ENCODE measurements at regions not wholly inside any gene's neighbourhood (a gene's known extent, or its start where the extent isn't known, plus 50 kb on each side); places are given as distances from the start of the nearest gene placed in this dataset.
A peak's percentile ranks its signal among the peaks of the same experiment; 100 is the strongest.

DNA sequence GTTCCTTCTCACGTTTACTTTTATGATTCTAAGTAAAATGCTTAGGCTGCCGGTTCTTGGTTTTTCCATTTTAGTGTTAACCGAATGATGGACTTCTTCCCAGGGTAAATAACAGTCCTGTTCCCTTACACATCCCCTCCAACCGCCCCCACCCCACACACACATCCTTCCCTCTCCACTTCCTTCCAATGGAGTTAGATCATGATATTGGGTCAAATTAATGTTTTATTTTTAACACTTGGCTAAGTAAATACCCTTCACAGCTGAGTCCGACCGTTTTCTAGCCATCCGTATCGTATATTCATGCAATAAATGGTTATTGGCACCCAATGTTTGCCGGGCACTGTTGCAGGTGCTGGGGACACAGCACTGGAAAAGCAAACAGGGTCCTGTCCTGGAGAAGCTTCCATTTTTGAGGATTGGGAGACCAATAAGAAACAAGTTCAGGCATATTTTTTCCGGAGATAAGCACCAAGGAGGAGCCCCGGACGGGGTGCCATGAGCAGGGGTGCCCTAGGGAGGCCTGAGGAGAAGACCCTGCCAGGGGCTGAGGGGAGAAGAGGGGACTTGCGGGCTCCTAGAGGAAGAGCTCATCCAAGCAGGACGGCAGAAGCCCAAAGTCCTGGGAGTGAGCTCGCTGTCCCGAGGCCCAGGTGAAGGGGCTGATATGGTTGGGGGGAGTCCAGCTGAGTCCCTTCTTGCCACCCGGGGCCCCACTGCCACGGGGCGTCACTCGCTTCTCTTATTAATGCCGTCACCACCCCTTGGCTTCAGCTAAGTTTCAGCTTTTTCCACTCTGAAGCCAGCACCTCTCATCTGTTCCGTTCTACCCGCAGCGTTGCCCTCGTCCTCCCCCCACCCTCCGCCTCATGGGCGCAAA, 126.0 kb upstream of the RET start:
- peaks cover 14% of the 10 kb centered on the region for H3K4me1 ChIP-seq
- peak in 1 of 2 donors; percentile 71 for DNase-seq (ENCODE audit: extremely low spot score in 2 of 2)
- H3K27me3 ChIP-seq = no peaks in the 10 kb centered on the region
- H3K4me3 ChIP-seq = no peak overlapping the region
- no peaks in the 10 kb centered on the region for H3K36me3 ChIP-seq
- H3K27ac ChIP-seq = no peak overlapping the region
- TF ChIP-seq POLR2A (IDR thresholded peaks at IDR 0.05) (no peak), POLR2AphosphoS5 (IDR thresholded peaks at IDR 0.05; ENCODE audit: insufficient read depth in 1 of 2, low read depth in 1 of 2) (no peak)
- TF ChIP-seq, protein P1, sequence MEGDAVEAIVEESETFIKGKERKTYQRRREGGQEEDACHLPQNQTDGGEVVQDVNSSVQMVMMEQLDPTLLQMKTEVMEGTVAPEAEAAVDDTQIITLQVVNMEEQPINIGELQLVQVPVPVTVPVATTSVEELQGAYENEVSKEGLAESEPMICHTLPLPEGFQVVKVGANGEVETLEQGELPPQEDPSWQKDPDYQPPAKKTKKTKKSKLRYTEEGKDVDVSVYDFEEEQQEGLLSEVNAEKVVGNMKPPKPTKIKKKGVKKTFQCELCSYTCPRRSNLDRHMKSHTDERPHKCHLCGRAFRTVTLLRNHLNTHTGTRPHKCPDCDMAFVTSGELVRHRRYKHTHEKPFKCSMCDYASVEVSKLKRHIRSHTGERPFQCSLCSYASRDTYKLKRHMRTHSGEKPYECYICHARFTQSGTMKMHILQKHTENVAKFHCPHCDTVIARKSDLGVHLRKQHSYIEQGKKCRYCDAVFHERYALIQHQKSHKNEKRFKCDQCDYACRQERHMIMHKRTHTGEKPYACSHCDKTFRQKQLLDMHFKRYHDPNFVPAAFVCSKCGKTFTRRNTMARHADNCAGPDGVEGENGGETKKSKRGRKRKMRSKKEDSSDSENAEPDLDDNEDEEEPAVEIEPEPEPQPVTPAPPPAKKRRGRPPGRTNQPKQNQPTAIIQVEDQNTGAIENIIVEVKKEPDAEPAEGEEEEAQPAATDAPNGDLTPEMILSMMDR (IDR thresholded peaks at IDR 0.05) = no peak
- no peaks in the 10 kb centered on the region for H3K9me3 ChIP-seq
- intact Hi-C loops (cut with DNase I) = no loop called here

DNA sequence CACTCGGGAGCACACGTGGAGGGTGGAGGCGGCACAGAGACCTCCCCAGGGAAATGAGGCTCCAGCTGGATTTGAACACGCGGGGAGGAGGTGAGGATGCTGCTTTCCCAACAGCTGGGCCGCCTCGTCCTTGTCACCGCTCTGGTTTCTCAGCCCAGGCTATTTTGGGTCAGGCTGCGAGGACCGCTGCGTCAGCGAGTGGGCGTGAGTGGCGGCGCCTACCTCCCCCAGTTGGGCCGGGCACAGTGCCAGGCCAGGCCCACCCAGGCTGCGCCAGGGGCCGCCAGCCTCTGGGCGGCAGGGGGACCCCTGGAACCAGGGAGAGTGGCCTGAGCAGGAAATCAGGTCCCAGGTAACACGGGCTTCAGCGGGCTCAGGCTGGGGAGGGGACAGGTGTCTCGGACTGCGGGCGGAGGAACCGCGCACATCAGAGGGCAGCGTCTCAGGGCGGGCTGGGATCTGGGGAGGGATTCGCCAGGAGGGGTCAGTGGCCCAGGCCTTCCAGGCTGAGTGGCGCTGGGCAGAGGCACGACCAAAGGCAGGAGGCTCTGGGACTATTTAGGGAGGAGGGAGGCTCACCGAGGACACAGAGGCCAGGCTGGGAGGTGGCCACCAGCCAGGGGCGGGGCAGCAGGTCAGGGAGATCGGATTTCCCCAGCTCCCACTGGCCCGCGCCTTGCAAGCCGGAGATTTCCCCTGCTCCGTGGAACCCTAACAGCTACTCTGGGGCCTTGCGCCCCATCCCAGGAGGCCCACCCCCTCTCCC, 125.2 kb upstream of the RET start:
- Histone ChIP-seq H3K4me3 (peak overlapping the region; percentile 5 to 13), H3K9me3 (no peaks in the 10 kb centered on the region), H3K27ac (no peak overlapping the region), H3K4me1 (peaks cover 14% of the 10 kb centered on the region), H3K27me3 (no peaks in the 10 kb centered on the region), H3K36me3 (no peaks in the 10 kb centered on the region)
- TF ChIP-seq, protein P1 (IDR thresholded peaks at IDR 0.05) = no peak
- TF ChIP-seq POLR2A (IDR thresholded peaks at IDR 0.05) = no peak
- TF ChIP-seq POLR2AphosphoS5 (IDR thresholded peaks at IDR 0.05; ENCODE audit: insufficient read depth in 1 of 2, low read depth in 1 of 2) = no peak
- peak; percentile 62 to 79 for DNase-seq (ENCODE audit: extremely low spot score in 2 of 2)
- intact Hi-C loops (cut with DNase I) = no loop called here

DNA sequence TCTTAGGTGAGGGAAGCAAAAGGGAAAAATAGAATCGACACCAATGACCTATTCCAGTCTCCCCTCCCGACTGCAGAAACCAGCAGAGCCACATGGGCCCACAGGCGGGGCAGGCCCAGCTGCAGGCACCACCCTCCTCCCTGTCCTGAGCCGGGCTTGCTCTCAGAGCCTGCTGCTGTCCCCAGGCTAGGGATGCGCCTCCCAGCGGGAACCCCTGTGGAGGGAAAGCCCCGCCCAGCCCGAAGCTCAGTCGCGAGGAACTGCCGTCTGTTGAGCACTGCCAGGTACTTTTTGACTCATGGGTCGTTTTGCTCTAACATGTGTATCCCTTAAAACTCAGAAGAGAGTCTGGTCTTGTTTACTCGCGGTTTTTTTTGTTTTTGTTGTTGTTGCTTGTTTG, 124.5 kb upstream of the RET start:
- H3K36me3 ChIP-seq = no peaks in the 10 kb centered on the region
- H3K4me1 ChIP-seq = peaks cover 14% of the 10 kb centered on the region
- intact Hi-C loops (cut with DNase I) = no loop called here
- DNase-seq (ENCODE audit: extremely low spot score in 2 of 2) = peak; percentile 80 to 85
- no peak overlapping the region for H3K27ac ChIP-seq
- peak overlapping the region in 1 of 2 donors; percentile 13 for H3K4me3 ChIP-seq
- TF ChIP-seq, protein P1 (IDR thresholded peaks at IDR 0.05) = no peak
- TF ChIP-seq POLR2A (IDR thresholded peaks at IDR 0.05) (no peak), POLR2AphosphoS5 (IDR thresholded peaks at IDR 0.05; ENCODE audit: insufficient read depth in 1 of 2, low read depth in 1 of 2) (no peak)
- no peaks in the 10 kb centered on the region for H3K27me3 ChIP-seq
- no peaks in the 10 kb centered on the region for H3K9me3 ChIP-seq

DNA sequence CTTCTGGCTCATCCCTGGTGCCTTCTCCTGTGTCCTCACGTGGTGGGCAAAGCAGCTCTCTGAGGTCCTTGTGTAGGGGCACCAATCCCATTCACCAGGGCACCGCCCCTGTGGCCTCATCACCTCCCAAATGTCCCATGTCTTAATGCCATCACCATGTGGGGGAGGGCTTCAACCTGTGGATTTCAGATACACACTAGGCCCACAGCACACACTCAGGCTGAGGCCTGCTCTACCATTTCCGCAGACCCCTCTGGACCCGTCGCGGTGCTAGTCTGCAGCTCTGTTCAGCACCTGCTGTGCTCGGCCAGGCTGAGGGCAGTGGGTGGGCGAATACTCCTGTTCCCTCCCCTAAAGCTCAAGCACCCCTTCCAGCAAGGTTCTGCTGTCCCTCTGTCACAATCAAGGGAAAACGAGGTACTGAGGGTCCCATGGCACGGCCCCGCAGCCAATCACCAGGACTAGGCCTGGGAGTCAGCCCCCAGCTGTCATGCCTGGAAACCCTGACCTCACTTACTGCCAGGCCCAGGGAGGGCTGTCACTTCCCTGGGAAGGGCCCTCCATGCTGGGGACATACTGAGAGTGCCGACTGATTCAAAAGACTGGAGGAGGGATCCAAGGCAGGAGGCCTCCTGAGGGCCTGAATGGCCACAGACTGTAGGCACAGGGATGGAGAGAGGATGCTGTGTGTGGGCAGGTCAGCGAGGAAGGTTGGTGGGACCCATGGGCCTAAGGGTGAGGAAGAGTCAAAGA, 123.8 kb upstream of the RET start:
- peak; percentile 79 to 80 for DNase-seq (ENCODE audit: extremely low spot score in 2 of 2)
- TF ChIP-seq POLR2A (IDR thresholded peaks at IDR 0.05) = no peak
- TF ChIP-seq, protein P1 (IDR thresholded peaks at IDR 0.05) = no peak
- no peak for TF ChIP-seq POLR2AphosphoS5 (IDR thresholded peaks at IDR 0.05; ENCODE audit: insufficient read depth in 1 of 2, low read depth in 1 of 2)
- H3K9me3 ChIP-seq = no peaks in the 10 kb centered on the region
- H3K36me3 ChIP-seq = no peaks in the 10 kb centered on the region
- H3K4me3 ChIP-seq = no peak overlapping the region
- H3K27ac ChIP-seq = no peak overlapping the region
- H3K4me1 ChIP-seq = peaks cover 14% of the 10 kb centered on the region
- intact Hi-C loops (cut with DNase I) = no loop called here
- H3K27me3 ChIP-seq = no peaks in the 10 kb centered on the region

All from vagina (tissue), 2 donors.